RWPE1 (cell line): ENCODE measurements at regions not wholly inside any gene's neighbourhood (a gene's known extent, or its start where the extent isn't known, plus 50 kb on each side); places are given as distances from the start of the nearest gene placed in this dataset.

Source experiments
- CTCF ChIA-PET: fragments of 350-600 bp; sonication (Branson Sonifier 250); formaldehyde crosslinking; extraction: SDS; loops from one replicate; lab custom pipeline; 2021; lab: Yijun Ruan, JAX
- POLR2A ChIA-PET: fragments of 400-600 bp; formaldehyde crosslinking; extraction: SDS; loops from one replicate; lab custom pipeline; 2020; ENCODE audit warnings: antibody characterized with exemption; ENCODE audit not compliant: low non-redundant PET; lab: Yijun Ruan, JAX
- DNase-seq: peaks from one replicate; pipeline ENCODE4 v3.0.0; 2012; ENCODE audit warnings: low spot score
- H3K27ac ChIP-seq: fragments of 450-650 bp; 2 replicates; pipeline ENCODE4 v1.5.1; 2017
- TF ChIP-seq, protein P1 (sequence below): fragments of 450-650 bp; conservative IDR thresholded peaks from 2 replicates; pipeline ENCODE4 v1.5.1; 2017; ENCODE audit warnings: low read depth, mild to moderate bottlenecking

DNA sequence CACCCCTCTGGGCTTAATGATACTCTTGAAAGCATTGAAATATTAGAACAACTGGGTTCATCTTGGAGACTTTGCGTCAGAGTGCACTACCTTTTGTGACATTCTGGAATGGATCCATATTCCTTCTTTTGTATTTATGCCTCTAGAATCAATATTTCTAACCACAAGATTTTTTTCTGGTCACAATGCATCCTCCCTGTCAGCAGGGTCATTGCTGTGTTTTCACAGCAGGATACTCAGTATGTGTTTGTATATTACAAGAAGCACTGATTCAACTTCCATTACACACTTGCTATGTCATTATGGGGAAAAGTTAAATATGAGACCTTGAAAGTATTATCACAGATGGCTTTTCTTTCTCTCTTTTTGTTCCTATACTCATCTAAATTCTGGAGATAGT, 370.0 kb downstream of the HS3ST3B1 start:
- TF ChIP-seq, protein P1, sequence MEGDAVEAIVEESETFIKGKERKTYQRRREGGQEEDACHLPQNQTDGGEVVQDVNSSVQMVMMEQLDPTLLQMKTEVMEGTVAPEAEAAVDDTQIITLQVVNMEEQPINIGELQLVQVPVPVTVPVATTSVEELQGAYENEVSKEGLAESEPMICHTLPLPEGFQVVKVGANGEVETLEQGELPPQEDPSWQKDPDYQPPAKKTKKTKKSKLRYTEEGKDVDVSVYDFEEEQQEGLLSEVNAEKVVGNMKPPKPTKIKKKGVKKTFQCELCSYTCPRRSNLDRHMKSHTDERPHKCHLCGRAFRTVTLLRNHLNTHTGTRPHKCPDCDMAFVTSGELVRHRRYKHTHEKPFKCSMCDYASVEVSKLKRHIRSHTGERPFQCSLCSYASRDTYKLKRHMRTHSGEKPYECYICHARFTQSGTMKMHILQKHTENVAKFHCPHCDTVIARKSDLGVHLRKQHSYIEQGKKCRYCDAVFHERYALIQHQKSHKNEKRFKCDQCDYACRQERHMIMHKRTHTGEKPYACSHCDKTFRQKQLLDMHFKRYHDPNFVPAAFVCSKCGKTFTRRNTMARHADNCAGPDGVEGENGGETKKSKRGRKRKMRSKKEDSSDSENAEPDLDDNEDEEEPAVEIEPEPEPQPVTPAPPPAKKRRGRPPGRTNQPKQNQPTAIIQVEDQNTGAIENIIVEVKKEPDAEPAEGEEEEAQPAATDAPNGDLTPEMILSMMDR, result no peak
- ChIA-PET POLR2A (no interaction called here), CTCF (no interaction called here)
- no peak overlapping the region for H3K27ac ChIP-seq
- DNase-seq, result no peak

DNA sequence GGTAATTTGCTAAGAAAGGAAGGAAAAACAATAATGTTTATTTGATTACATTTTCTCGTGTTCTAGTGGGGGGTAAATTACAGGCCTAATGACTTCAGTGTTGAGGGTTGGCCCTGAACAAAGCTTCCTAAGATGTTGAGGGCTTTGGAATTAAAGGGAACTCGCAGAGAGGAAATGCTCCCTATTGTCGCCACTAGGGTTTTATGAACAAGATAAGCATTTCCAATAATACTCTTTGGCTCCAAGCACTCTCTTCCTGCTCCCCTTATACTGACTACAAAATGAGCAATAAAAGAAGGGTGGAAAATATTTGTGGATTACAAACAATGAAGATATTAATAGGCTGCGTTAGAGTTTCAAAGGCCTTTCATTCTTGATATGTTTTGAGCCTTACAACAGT, 363.6 kb downstream of the HS3ST3B1 start:
- no peak overlapping the region for H3K27ac ChIP-seq
- DNase-seq, result no peak
- CTCF ChIA-PET, result no interaction called here
- TF ChIP-seq, protein P1, result no peak
- POLR2A ChIA-PET, result no interaction called here

DNA sequence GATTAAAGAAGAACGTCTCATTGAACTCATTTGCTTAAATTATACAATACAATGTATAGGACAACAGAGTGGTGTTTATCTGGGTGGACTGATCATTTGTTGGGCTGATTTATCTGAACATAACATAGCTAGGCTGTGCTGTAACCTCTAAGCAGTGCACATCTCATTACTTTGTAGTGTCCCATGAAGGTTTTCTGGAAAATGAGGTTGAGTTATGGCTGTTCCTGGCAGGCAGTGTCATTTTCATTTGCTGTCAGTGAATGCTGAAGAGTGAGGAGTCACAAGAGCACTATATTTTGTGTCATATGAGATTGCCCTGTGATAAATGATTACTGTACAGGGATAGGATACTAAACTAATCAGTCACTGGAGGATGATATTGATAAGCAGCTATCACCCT, 340.2 kb downstream of the HS3ST3B1 start:
- no peak overlapping the region for H3K27ac ChIP-seq
- TF ChIP-seq, protein P1, result no peak
- POLR2A ChIA-PET, result no interaction called here
- no peak for DNase-seq
- CTCF ChIA-PET, result no interaction called here

DNA sequence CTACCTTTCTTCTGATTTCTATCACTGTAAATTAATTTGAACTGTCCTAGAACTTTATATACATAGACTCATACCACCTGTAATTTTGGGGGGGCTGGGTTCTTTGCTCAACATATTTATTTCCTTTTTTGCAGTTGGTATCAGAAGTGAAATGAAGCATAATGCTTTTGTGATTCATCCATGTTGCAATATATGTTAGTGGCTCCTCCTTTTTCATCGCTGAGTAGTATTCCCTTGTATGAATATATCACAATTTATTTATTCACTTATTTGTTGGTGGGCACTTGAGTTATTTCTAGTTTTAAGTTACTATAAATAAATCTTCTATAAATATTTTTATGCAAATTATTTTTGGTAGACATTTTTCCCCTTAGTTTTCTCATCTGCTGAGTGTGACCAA, 336.4 kb downstream of the HS3ST3B1 start:
- ChIA-PET CTCF (no interaction called here), POLR2A (no interaction called here)

DNA sequence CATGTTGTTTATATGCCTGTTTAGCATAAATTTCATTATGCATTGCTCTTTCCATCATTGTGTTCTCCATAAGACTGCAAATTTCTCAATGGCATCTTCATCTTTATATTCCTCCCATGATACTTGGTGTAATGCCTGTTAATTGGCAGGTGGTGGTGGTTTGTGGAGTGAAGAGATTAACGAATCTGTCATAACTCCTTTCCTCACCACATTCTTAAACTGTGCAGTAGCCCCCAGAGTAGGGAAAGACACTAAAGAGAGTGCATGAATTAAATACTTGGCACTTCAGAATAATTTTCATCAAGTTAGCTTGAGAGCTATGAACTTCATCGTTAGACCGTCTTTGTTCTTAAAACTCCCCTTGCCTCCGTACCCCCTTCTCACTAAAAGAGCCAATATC, 329.7 kb downstream of the HS3ST3B1 start:
- ChIA-PET POLR2A (no interaction called here), CTCF (no interaction called here)
- no peak for DNase-seq
- TF ChIP-seq, protein P1, result no peak
- no peak overlapping the region for H3K27ac ChIP-seq

More for the DNA sequence above, 336.4 kb downstream of the HS3ST3B1 start:
- TF ChIP-seq, protein P1, result no peak
- no peak overlapping the region for H3K27ac ChIP-seq
- DNase-seq, result no peak

DNA sequence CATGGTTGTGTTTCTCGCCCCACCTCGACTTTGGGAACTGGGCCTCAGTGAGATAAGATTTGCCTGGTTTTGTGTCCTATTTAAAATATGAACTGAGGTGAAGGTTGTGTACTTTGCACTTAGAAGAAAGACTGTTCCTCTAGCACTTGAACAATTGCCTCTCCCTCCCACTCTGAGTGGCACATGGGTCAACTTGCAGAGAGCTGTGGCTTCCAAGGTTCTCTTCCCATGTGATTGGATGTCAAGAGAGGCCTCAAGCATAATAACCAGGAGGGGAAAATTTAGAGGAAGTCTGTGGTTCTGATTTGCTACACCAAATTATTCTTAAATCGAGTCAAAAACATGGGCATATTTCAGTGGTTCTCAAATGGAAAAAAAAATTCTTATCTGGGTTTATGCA, 329.2 kb downstream of the HS3ST3B1 start:
- CTCF ChIA-PET, result no interaction called here
- TF ChIP-seq, protein P1, result no peak
- DNase-seq, result no peak
- H3K27ac ChIP-seq, result no peak overlapping the region
- POLR2A ChIA-PET, result no interaction called here
